ENCODE measurements at regions not wholly inside any gene's neighbourhood (a gene's known extent, or its start where the extent isn't known, plus 50 kb on each side); places are given as distances from the start of the nearest gene placed in this dataset.

DNA sequence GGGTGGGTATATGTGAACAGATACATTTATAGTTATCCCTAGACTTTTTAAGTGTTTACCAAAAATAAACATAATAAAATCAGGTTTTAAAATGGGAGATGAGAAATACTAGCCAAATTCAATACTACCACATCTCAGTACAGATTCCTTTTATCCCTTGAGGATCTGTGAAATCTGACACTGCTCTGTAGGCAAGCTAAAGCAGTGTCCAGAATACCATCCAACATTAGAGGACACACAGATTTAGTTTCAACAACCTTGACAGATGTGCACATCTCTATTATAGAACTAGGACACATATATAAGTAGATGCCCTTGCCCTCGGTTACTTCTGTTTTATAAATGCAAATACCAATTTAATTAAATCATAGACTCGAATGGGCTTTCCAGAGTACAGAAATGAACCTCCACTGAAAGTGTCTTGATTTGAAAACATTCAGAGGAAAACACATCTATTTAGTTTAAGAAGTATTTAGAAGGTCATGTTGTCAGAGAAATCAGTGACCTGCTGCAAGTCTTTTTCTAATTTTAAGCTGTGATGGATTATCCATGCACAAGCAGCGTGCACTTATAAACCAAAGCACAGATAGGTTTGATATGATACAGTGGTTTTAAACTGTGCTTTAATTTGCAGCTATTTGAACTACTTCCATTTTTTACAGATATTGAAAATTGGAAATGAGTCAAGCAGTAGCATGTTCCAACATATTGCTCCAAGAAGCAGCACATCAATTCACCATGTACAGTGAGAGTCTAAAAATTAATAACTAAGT lies 156.3 kb upstream of the EPHA7 start:
- POLR2A ChIA-PET: no interaction called here
- DNase-seq (ENCODE audit: low read depth in 1 of 2, low spot score in 1 of 2): no peak
- ATAC-seq: no peak
- CTCF ChIA-PET: no interaction called here
- H3K4me1 ChIP-seq: no peaks in the 10 kb centered on the region
- WGBS (ENCODE audit: missing lambda C conversion rate): 19% methylated on average over 3 of the region's 3 CpGs
- no peaks in the 10 kb centered on the region for H3K9me3 ChIP-seq
- TF ChIP-seq HOXA7 (CRISPR knock-in tag; IDR thresholded peaks at IDR 0.05): no peak
- no peak for TF ChIP-seq ZSCAN20 (CRISPR knock-in tag; IDR thresholded peaks at IDR 0.05)
- no peak for TF ChIP-seq EHMT2 (IDR thresholded peaks at IDR 0.05; ENCODE audit: low read depth)
- no peak for TF ChIP-seq FOSB (CRISPR knock-in tag; IDR thresholded peaks at IDR 0.05)
- no peak for TF ChIP-seq TP53 (CRISPR knock-in tag; IDR thresholded peaks at IDR 0.05)
- TF ChIP-seq EP300 (IDR thresholded peaks at IDR 0.05): no peak
- no peak for TF ChIP-seq NPAS2 (CRISPR knock-in tag; IDR thresholded peaks at IDR 0.05; ENCODE audit: borderline replicate concordance)
- no peak for TF ChIP-seq RARB (CRISPR knock-in tag; IDR thresholded peaks at IDR 0.05)
- no peak for TF ChIP-seq PHF8 (IDR thresholded peaks at IDR 0.05; ENCODE audit: borderline replicate concordance, low read depth)
- no peak for TF ChIP-seq SREBF2 (IDR thresholded peaks at IDR 0.05)
- TF ChIP-seq, protein P1, sequence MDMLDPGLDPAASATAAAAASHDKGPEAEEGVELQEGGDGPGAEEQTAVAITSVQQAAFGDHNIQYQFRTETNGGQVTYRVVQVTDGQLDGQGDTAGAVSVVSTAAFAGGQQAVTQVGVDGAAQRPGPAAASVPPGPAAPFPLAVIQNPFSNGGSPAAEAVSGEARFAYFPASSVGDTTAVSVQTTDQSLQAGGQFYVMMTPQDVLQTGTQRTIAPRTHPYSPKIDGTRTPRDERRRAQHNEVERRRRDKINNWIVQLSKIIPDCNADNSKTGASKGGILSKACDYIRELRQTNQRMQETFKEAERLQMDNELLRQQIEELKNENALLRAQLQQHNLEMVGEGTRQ (IDR thresholded peaks at IDR 0.05): no peak
- TF ChIP-seq HOXB13 (CRISPR knock-in tag; IDR thresholded peaks at IDR 0.05; ENCODE audit: low read depth): no peak
- no peak overlapping the region for H3K27ac ChIP-seq
- H3K4me2 ChIP-seq: no peak overlapping the region
- FAIRE-seq: no peak
- no peak overlapping the region for H3K4me3 ChIP-seq

DNA sequence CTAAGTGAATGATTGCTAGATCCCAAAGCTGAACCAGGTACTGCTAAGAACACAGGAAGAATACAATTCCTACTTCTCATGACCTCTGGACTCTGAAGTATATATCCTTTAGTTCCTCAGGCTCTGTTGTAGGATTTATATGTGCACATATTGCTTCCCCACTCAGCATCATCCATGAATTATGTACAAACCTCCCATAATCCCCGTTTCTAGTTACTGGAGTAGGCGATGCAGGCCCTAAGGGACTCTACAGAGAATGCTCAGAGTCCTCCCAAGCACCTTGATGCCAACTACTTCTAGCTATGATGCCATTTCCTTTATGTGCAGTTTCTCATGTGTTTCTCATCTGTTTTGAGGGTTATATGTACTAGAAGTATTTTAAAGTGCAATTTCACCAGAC lies 154.9 kb upstream of the EPHA7 start:
- H3K9me3 ChIP-seq: no peaks in the 10 kb centered on the region
- no peak for FAIRE-seq
- WGBS (ENCODE audit: missing lambda C conversion rate): 24% methylated on average over 2 of the region's 2 CpGs
- ATAC-seq: no peak
- POLR2A ChIA-PET: no interaction called here
- CTCF ChIA-PET: no interaction called here
- H3K4me1 ChIP-seq: no peaks in the 10 kb centered on the region
- TF ChIP-seq HEYL (CRISPR knock-in tag; IDR thresholded peaks at IDR 0.05): no peak
- TF ChIP-seq CEBPB (IDR thresholded peaks at IDR 0.05): no peak
- TF ChIP-seq POLR2A (IDR thresholded peaks at IDR 0.05; ENCODE audit: low read length): no peak
- TF ChIP-seq NR3C1 (IDR thresholded peaks at IDR 0.05): no peak
- no peak for TF ChIP-seq KDM5A (IDR thresholded peaks at IDR 0.05)
- no peak for TF ChIP-seq POLR2AphosphoS2 (conservative IDR thresholded peaks at IDR 0.05; ENCODE audit: low read length)
- TF ChIP-seq MAFK (IDR thresholded peaks at IDR 0.05; ENCODE audit: partially characterized antibody): no peak
- TF ChIP-seq HOXB13 (CRISPR knock-in tag; IDR thresholded peaks at IDR 0.05; ENCODE audit: low read depth): no peak
- TF ChIP-seq GATA3 (IDR thresholded peaks at IDR 0.05; ENCODE audit: borderline replicate concordance): no peak
- TF ChIP-seq EHMT2 (IDR thresholded peaks at IDR 0.05; ENCODE audit: low read depth): no peak
- TF ChIP-seq JUN (IDR thresholded peaks at IDR 0.05): no peak
- no peak for TF ChIP-seq FOSB (CRISPR knock-in tag; IDR thresholded peaks at IDR 0.05)
- TF ChIP-seq RCOR1 (IDR thresholded peaks at IDR 0.05; ENCODE audit: low read depth, low read length): no peak
- TF ChIP-seq SMC3 (IDR thresholded peaks at IDR 0.05): no peak
- TF ChIP-seq ZC3H11A (IDR thresholded peaks at IDR 0.05): no peak
- TF ChIP-seq, protein P1 (IDR thresholded peaks at IDR 0.05): no peak
- TF ChIP-seq, protein P2, sequence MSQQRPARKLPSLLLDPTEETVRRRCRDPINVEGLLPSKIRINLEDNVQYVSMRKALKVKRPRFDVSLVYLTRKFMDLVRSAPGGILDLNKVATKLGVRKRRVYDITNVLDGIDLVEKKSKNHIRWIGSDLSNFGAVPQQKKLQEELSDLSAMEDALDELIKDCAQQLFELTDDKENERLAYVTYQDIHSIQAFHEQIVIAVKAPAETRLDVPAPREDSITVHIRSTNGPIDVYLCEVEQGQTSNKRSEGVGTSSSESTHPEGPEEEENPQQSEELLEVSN (IDR thresholded peaks at IDR 0.05; ENCODE audit: borderline replicate concordance, low read depth): no peak
- no peak for TF ChIP-seq MYC (IDR thresholded peaks at IDR 0.05; ENCODE audit: borderline replicate concordance, low read length)
- no peak for TF ChIP-seq RNF2 (IDR thresholded peaks at IDR 0.05; ENCODE audit: borderline replicate concordance, low read depth)
- no peak overlapping the region for H3K4me3 ChIP-seq
- H3K4me2 ChIP-seq: no peak overlapping the region
- DNase-seq (ENCODE audit: low read depth in 1 of 2, low spot score in 1 of 2): no peak
- H3K27ac ChIP-seq: no peak overlapping the region

Data from A549 (cell line).